GM19025 (cell line): ENCODE measurements at regions not wholly inside any gene's neighbourhood (a gene's known extent, or its start where the extent isn't known, plus 50 kb on each side); places are given as distances from the start of the nearest gene placed in this dataset.

Experiments used
- ATAC-seq: cut with Tn5 transposase; IDR thresholded peaks from one replicate; pipeline ENCODE4 v1.9.1; 2021; ENCODE audit warnings: mild to moderate bottlenecking, low read depth, moderate library complexity; ENCODE audit not compliant: unreplicated experiment

- no peak for ATAC-seq
Measured at GRCh38 chr17:79150035-79150733, 75.6 kb downstream of the ENGASE start.

- no peak for ATAC-seq
Measured at GRCh38 chr17:79148584-79148983, 74.0 kb downstream of the ENGASE start.

- no peak for ATAC-seq
Measured at GRCh38 chr17:79147746-79148506, 73.3 kb downstream of the ENGASE start.

GRCh38 chr17:79146562-79146961 lies 71.9 kb downstream of the ENGASE start:
- ATAC-seq: no peak

- ATAC-seq: no peak
Measured at GRCh38 chr17:79145548-79145947, 70.9 kb downstream of the ENGASE start.

- no peak for ATAC-seq
Measured at GRCh38 chr17:79144133-79144532, 69.5 kb downstream of the ENGASE start.

GRCh38 chr17:79142375-79142774 lies 67.8 kb downstream of the ENGASE start:
- no peak for ATAC-seq

- ATAC-seq: no peak
Measured at GRCh38 chr17:79141578-79142355, 67.1 kb downstream of the ENGASE start.

- no peak for ATAC-seq
Measured at GRCh38 chr17:79138826-79139225, 64.2 kb downstream of the ENGASE start.

GRCh38 chr17:79137789-79138165 lies 63.2 kb downstream of the ENGASE start:
- no peak for ATAC-seq

- no peak for ATAC-seq
Measured at GRCh38 chr17:79137015-79137788, 62.6 kb downstream of the ENGASE start.

- ATAC-seq: no peak
Measured at GRCh38 chr17:79136596-79136995, 62.0 kb downstream of the ENGASE start.
